ENCODE measurements at regions not wholly inside any gene's neighbourhood (a gene's known extent, or its start where the extent isn't known, plus 50 kb on each side); places are given as distances from the start of the nearest gene placed in this dataset.

- TF ChIP-seq, protein P1, sequence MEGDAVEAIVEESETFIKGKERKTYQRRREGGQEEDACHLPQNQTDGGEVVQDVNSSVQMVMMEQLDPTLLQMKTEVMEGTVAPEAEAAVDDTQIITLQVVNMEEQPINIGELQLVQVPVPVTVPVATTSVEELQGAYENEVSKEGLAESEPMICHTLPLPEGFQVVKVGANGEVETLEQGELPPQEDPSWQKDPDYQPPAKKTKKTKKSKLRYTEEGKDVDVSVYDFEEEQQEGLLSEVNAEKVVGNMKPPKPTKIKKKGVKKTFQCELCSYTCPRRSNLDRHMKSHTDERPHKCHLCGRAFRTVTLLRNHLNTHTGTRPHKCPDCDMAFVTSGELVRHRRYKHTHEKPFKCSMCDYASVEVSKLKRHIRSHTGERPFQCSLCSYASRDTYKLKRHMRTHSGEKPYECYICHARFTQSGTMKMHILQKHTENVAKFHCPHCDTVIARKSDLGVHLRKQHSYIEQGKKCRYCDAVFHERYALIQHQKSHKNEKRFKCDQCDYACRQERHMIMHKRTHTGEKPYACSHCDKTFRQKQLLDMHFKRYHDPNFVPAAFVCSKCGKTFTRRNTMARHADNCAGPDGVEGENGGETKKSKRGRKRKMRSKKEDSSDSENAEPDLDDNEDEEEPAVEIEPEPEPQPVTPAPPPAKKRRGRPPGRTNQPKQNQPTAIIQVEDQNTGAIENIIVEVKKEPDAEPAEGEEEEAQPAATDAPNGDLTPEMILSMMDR (IDR thresholded peaks at IDR 0.05; ENCODE audit: control insufficient read depth, extremely low read depth, insufficient read depth): no peak
- no peak for DNase-seq (ENCODE audit: low read depth)
- no peak overlapping the region for H3K4me3 ChIP-seq (ENCODE audit: low read depth, low read length)
Observed at GRCh38 chr2:59005836-59006615, 764.9 kb upstream of the FANCL start.

DNA sequence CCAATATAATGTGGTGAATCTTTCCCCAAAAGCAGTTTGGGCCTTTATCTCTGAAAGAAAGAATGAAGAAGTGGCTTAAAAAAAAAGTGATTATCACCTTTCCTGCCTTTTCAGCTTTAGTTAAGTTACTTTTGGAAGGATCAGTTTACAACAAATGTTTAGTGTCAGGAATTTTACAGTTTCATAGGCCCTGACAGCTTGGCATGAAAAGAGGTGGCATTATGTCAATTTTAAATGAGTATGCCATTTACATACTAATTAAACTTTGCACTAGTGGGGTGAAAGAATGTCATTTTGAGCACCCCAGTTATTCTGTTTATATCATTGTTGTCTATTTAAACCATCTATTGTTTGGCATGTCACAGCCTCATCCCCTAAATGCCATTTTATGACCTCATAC is 763.5 kb upstream of the FANCL start:
- TF ChIP-seq, protein P1 (IDR thresholded peaks at IDR 0.05; ENCODE audit: control insufficient read depth, extremely low read depth, insufficient read depth): no peak
- no peak for DNase-seq (ENCODE audit: low read depth)
- H3K4me3 ChIP-seq (ENCODE audit: low read depth, low read length): no peak overlapping the region

GRCh38 chr2:59000796-59001195 is 759.7 kb upstream of the FANCL start:
- H3K4me3 ChIP-seq (ENCODE audit: low read depth, low read length): no peak overlapping the region
- no peak for DNase-seq (ENCODE audit: low read depth)
- TF ChIP-seq, protein P1 (IDR thresholded peaks at IDR 0.05; ENCODE audit: control insufficient read depth, extremely low read depth, insufficient read depth): no peak

- no peak overlapping the region for H3K4me3 ChIP-seq (ENCODE audit: low read depth, low read length)
- no peak for DNase-seq (ENCODE audit: low read depth)
- TF ChIP-seq, protein P1 (IDR thresholded peaks at IDR 0.05; ENCODE audit: control insufficient read depth, extremely low read depth, insufficient read depth): no peak
Observed at GRCh38 chr2:58992062-58992706, 751.1 kb upstream of the FANCL start.

- TF ChIP-seq, protein P1 (IDR thresholded peaks at IDR 0.05; ENCODE audit: control insufficient read depth, extremely low read depth, insufficient read depth): no peak
- DNase-seq (ENCODE audit: low read depth): no peak
- H3K4me3 ChIP-seq (ENCODE audit: low read depth, low read length): no peak overlapping the region
Observed at GRCh38 chr2:58991357-58991756, 750.2 kb upstream of the FANCL start.

DNA sequence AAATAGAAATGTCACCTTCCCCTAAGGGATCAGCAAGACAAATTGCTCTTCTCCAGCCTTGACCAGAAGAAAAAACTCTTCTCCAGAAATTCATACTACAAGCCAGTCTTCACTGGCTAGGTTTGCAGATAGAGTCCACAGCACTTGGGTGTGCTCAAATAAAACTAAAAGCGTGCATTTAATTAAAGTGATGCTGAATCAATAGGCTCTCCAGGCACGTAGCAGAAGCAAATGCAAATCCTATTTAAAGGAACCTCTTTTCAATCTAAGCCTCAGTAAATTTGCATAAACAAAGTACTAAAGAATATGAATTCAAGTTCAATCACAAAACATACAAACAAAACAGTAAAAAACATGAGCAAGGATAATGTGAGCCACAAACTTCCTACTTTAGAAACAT is 744.4 kb upstream of the FANCL start:
- no peak overlapping the region for H3K4me3 ChIP-seq (ENCODE audit: low read depth, low read length)
- TF ChIP-seq, protein P1 (IDR thresholded peaks at IDR 0.05; ENCODE audit: control insufficient read depth, extremely low read depth, insufficient read depth): no peak
- DNase-seq (ENCODE audit: low read depth): no peak
